ENCODE measurements at regions not wholly inside any gene's neighbourhood (a gene's known extent, or its start where the extent isn't known, plus 50 kb on each side); places are given as distances from the start of the nearest gene placed in this dataset.

DNA sequence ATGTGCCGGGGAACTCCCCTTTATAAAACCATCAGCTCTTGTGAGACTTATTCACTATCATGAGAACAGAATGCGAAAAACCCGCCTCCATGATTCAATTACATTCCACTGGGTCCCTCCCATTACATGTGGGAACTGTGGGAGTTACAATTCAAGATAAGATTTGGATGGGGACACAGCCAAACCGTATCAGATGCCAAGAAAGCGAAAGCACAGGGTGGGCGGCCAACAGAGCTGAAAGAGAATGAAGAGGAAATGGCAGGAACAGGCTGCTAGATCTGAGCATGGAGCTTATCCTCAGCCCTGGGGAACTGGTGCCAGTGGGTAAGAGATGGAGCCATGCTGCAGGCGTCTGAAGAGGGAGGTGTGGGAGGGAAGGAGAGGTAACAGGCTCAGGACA is 117.7 kb upstream of the PNPLA4 start:
- Histone ChIP-seq H3K27ac (ENCODE audit: low read depth in 1 of 2, low read length in 2 of 2) (no peak overlapping the region), H3K4me3 (ENCODE audit: low read depth in 1 of 3, low read length in 3 of 3) (no peak overlapping the region)
- TF ChIP-seq, protein P1, sequence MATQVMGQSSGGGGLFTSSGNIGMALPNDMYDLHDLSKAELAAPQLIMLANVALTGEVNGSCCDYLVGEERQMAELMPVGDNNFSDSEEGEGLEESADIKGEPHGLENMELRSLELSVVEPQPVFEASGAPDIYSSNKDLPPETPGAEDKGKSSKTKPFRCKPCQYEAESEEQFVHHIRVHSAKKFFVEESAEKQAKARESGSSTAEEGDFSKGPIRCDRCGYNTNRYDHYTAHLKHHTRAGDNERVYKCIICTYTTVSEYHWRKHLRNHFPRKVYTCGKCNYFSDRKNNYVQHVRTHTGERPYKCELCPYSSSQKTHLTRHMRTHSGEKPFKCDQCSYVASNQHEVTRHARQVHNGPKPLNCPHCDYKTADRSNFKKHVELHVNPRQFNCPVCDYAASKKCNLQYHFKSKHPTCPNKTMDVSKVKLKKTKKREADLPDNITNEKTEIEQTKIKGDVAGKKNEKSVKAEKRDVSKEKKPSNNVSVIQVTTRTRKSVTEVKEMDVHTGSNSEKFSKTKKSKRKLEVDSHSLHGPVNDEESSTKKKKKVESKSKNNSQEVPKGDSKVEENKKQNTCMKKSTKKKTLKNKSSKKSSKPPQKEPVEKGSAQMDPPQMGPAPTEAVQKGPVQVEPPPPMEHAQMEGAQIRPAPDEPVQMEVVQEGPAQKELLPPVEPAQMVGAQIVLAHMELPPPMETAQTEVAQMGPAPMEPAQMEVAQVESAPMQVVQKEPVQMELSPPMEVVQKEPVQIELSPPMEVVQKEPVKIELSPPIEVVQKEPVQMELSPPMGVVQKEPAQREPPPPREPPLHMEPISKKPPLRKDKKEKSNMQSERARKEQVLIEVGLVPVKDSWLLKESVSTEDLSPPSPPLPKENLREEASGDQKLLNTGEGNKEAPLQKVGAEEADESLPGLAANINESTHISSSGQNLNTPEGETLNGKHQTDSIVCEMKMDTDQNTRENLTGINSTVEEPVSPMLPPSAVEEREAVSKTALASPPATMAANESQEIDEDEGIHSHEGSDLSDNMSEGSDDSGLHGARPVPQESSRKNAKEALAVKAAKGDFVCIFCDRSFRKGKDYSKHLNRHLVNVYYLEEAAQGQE (IDR thresholded peaks at IDR 0.05), result no peak
- no peak for TF ChIP-seq RAD21 (IDR thresholded peaks at IDR 0.05)
- no peak for TF ChIP-seq FOXA1 (IDR thresholded peaks at IDR 0.05)
- no peak for TF ChIP-seq JUND (IDR thresholded peaks at IDR 0.05)
- TF ChIP-seq NR2F2 (IDR thresholded peaks at IDR 0.05), result no peak
- no peak for TF ChIP-seq YY1 (IDR thresholded peaks at IDR 0.05)
- TF ChIP-seq TAF1 (conservative IDR thresholded peaks at IDR 0.05), result no peak
- no peak for TF ChIP-seq HNF4G (IDR thresholded peaks at IDR 0.05)
- TF ChIP-seq, protein P2, sequence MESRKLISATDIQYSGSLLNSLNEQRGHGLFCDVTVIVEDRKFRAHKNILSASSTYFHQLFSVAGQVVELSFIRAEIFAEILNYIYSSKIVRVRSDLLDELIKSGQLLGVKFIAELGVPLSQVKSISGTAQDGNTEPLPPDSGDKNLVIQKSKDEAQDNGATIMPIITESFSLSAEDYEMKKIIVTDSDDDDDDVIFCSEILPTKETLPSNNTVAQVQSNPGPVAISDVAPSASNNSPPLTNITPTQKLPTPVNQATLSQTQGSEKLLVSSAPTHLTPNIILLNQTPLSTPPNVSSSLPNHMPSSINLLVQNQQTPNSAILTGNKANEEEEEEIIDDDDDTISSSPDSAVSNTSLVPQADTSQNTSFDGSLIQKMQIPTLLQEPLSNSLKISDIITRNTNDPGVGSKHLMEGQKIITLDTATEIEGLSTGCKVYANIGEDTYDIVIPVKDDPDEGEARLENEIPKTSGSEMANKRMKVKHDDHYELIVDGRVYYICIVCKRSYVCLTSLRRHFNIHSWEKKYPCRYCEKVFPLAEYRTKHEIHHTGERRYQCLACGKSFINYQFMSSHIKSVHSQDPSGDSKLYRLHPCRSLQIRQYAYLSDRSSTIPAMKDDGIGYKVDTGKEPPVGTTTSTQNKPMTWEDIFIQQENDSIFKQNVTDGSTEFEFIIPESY (IDR thresholded peaks at IDR 0.05), result no peak
- no peak for TF ChIP-seq GABPA (IDR thresholded peaks at IDR 0.05 in 1 of 2, conservative IDR thresholded peaks at IDR 0.05 in 1 of 2)
- no peak for TF ChIP-seq HNF4A (conservative IDR thresholded peaks at IDR 0.05)
- TF ChIP-seq EGR1 (IDR thresholded peaks at IDR 0.05; ENCODE audit: low read depth in 2 of 2), result no peak
- TF ChIP-seq RXRA (IDR thresholded peaks at IDR 0.05), result no peak
- TF ChIP-seq SP1 (IDR thresholded peaks at IDR 0.05), result no peak
- TF ChIP-seq, protein P3, sequence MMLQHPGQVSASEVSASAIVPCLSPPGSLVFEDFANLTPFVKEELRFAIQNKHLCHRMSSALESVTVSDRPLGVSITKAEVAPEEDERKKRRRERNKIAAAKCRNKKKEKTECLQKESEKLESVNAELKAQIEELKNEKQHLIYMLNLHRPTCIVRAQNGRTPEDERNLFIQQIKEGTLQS (IDR thresholded peaks at IDR 0.05), result no peak
- TF ChIP-seq, protein P4, sequence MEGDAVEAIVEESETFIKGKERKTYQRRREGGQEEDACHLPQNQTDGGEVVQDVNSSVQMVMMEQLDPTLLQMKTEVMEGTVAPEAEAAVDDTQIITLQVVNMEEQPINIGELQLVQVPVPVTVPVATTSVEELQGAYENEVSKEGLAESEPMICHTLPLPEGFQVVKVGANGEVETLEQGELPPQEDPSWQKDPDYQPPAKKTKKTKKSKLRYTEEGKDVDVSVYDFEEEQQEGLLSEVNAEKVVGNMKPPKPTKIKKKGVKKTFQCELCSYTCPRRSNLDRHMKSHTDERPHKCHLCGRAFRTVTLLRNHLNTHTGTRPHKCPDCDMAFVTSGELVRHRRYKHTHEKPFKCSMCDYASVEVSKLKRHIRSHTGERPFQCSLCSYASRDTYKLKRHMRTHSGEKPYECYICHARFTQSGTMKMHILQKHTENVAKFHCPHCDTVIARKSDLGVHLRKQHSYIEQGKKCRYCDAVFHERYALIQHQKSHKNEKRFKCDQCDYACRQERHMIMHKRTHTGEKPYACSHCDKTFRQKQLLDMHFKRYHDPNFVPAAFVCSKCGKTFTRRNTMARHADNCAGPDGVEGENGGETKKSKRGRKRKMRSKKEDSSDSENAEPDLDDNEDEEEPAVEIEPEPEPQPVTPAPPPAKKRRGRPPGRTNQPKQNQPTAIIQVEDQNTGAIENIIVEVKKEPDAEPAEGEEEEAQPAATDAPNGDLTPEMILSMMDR (IDR thresholded peaks at IDR 0.05; ENCODE audit: low read depth, low read length, missing input control), result no peak
- TF ChIP-seq, protein P5, sequence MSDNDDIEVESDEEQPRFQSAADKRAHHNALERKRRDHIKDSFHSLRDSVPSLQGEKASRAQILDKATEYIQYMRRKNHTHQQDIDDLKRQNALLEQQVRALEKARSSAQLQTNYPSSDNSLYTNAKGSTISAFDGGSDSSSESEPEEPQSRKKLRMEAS (IDR thresholded peaks at IDR 0.05), result no peak
- no peak for TF ChIP-seq FOXA2 (IDR thresholded peaks at IDR 0.05)

More for the DNA sequence above, 117.7 kb upstream of the PNPLA4 start:
- H3K27me3 ChIP-seq (ENCODE audit: control insufficient read depth in 4 of 4, insufficient read depth in 4 of 4, low read length in 3 of 4), result no peaks in the 10 kb centered on the region
- H3K36me3 ChIP-seq (ENCODE audit: control insufficient read depth in 4 of 4, insufficient read depth in 3 of 4, low read depth in 1 of 4, low read length in 3 of 4), result no peaks in the 10 kb centered on the region
- DNase-seq (ENCODE audit: low spot score), result no peak
- no peaks in the 10 kb centered on the region for H3K9me3 ChIP-seq (ENCODE audit: control insufficient read depth in 4 of 4, low read length in 3 of 4)
- H3K4me1 ChIP-seq (ENCODE audit: control insufficient read depth in 4 of 4, insufficient read depth in 4 of 4, low read length in 3 of 4), result no peaks in the 10 kb centered on the region
- no peak overlapping the region for H3K9ac ChIP-seq (ENCODE audit: low read depth in 1 of 2, low read length in 2 of 2)
- WGBS, result 90% methylated on average over 7 of the region's 7 CpGs

All from liver (tissue), 8 donors.